NCI-H1092 treated with DMSO at 0.1 percent for 48 hours (cell line): ENCODE measurements at regions not wholly inside any gene's neighbourhood (a gene's known extent, or its start where the extent isn't known, plus 50 kb on each side); places are given as distances from the start of the nearest gene placed in this dataset.

Experiments used
- DNase-seq: peaks from one replicate; lab custom pipeline; 2025; lab: John Stamatoyannopoulos, UW

DNA sequence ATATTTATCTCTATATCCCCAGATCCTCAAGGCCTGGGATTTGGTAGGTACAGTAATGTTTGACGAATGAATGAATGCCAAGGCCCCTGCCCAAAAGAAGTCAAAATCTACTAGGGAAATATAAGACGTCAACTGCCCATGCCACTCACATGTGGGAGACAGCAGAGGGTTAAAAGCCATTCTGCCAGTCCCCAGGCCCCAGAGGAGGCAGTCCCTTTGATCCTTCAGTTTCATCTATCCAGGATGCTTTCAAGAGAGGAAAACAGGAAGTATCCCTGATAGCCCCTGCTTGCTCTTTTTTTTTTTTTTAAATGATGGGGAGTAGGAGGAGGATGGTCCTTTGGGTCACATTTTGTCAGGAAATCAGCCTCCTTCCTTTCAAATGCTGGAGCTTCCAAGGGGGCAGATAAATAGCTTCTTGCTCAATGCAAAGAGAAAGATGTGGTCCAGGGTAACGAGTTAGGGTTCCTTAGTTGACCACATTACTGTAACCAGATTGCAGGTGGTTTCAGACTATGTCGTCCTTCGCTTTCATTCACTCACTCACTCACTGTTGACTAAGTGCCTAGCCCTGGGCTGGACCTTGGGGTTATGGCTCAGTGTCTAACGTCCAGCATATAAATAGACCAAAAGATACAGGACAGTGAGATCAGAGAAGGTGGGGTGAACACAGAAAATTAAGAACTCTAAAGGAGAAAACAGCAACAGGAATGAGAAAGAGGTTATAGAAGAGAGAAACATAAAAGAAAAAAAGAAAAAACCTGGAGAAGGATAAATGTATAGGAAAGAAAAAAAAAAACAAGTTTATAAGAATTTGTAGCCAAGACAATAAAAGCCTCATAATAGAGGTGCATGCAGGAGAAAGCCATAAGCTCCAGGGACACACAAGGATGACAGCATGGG lies 64.6 kb upstream of the PIM1 start:
- DNase-seq: no peak

DNA sequence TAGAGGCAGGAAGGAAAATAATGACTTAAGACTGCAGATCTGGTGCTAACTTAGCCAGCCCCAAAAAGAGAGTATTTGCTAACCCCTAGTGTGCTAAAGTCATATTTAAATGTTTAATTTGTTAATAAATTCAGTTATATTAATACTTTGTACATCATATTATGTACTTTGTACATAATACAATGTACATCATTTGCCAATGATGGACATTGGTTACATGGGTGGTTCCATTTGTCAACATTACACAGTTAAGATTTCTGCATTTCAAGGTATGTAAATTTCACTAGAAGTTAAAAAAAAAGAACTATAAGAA lies 63.9 kb upstream of the PIM1 start:
- no peak for DNase-seq

DNA sequence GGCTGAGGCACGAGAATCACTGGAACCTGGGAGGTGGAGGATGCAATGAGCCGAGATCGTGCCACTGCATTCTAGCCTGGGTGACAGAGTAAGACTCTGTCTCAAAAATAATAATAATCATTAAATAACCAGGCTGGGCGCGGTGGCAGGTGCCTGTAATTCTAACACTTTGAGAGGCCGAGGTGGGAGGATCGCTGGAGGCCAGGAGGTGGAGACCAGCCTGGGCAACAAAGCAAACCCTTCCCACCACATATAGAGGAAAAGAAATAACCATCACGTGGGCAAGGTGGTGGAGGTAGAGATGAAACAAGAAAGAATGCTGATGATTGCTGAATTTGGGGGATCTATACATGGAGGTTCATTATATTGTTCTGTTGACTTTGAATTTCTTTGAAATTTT lies 63.4 kb upstream of the PIM1 start:
- DNase-seq: no peak

GRCh38 chr6:37106982-37107491 lies 62.9 kb upstream of the PIM1 start:
- no peak for DNase-seq

GRCh38 chr6:37109714-37110499 lies 60.0 kb upstream of the PIM1 start:
- peak; percentile 7 for DNase-seq

DNA sequence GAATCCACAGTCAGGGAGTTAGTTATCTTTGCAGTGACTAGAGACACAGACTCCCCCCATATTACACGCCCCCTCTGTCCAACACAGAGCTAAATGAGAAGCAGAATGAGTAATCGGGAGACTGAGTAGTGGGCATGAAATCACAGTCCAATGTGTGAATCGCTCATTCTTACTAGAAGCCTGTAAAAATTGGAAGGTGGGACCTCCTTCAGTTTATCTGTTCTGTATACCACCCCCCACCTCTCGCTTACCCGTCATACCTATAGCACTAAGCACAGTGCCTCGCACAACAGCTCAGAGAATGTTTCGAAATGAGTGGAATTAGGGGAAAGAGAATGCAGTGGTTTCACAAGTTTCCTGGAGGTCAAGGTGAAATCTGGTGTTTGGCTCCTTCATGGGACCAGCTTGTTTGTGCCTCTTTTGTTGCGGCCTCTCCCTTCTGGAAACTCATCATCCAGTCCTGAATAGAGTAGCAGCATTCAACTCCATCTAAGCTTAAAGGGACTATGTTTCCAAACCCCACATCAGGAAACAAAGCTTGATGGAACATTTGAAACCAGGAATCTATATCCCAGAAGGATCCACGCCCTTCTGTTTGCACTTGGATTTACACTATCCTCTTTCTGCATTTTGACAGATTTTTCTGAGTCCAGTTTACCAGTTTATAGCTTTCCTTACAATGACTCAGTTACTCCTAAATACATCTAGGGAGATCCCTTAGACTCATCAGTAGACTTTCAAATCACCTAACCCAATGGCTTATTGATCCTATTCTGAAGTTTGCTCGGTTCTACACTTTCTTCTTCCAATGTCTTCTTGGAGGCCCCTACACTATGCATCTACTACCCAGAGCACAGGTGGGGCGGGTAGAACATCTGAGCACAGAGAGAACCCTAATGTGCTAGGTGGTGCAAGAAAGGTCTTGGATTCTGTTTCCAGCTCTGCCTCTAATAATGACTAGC lies 59.2 kb upstream of the PIM1 start:
- DNase-seq: no peak

DNA sequence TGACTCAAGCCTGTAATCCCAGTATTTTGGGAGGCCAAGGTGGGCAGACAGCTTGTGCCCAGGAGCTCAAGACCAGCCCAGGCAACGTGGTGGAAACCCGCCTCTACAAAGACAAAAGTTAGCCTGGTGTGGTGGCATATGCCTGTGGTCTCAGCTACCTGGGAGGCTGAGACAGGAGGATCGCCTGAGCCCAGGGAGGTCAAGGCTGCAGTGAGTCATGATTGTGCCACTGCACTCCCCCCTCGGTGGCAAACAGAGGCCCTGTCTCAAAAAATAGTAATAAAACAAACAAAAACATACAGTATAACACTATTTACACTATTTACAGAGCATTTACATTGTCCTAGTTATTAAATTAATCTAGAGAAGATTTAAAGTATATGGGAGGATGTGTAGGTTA lies 56.0 kb upstream of the PIM1 start:
- DNase-seq: no peak

GRCh38 chr6:37114612-37115011 lies 55.3 kb upstream of the PIM1 start:
- DNase-seq: no peak

DNA sequence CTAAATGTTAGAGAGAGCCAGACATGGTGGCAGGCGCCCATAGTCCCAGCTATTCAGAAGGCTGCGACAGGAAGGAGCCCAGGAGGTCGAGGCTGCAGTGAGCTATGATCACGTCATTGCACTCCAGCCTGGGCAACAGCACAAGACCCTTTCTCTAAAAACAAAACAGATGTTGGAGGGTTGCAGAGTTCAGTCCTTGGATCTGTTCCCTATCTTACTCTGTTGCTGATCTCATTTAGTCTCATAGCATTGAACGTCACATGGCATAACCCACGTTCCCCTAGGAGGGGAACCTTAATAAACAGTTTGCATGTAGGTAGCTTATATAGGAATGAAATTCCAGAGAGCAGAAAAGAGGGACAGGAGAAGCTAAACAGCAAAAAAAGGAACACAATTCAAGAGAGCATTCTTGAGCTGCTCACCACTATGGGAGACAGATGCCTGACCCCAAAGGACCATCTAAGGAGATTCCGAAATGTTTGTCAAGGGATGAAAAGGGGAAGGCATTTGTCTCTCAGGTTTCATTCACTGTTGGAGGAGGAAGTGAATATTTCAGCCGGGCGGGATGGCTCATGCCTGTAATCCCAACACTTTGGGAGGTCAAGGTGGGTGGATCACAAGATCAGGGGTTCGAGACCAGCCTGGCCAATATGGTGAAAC lies 54.6 kb upstream of the PIM1 start:
- no peak for DNase-seq

DNA sequence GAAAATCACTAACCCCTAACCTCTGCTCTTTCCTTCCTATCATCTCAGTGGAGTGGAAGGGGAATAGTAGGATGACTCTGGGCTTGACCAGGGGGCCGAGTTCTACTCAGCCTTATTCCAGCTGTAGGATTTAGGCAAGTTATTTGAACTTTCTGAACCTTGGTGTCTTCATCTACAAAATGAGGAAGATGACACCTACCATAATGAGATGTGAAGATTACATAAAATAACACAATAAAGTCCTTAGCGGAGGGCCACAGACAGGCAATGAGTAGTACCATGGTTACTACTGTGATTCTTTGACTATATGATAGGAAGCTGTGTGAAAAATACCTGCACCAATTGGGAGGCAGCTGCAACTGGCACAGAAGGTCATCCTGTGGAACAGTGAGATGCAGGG lies 53.6 kb upstream of the PIM1 start:
- DNase-seq: no peak

- DNase-seq: no peak
Measured at GRCh38 chr6:37119387-37119886, 50.5 kb upstream of the PIM1 start.
